RWPE2 (cell line): ENCODE measurements at regions not wholly inside any gene's neighbourhood (a gene's known extent, or its start where the extent isn't known, plus 50 kb on each side); places are given as distances from the start of the nearest gene placed in this dataset.

Source experiments
- ATAC-seq: fragments of 200-7000 bp; cut with Tn5 transposase; 3 replicates; pipeline ENCODE4 v1.9.1; 2021; ENCODE audit warnings: low read depth
- DNase-seq: peaks from one replicate; pipeline ENCODE4 v3.0.0-alpha.2; 2020; ENCODE audit warnings: low spot score
- H3K27ac ChIP-seq: fragments of 450-650 bp; 2 replicates; pipeline ENCODE4 v1.5.1; 2017; ENCODE audit warnings: mild to moderate bottlenecking; ENCODE audit not compliant: poor library complexity, severe bottlenecking
- H3K27me3 ChIP-seq: fragments of 250-450 bp; sonication (Bioruptor Pico); 2 replicates; pipeline ENCODE4 v1.5.1; 2021; ENCODE audit warnings: mild to moderate bottlenecking, moderate library complexity; ENCODE audit not compliant: insufficient read depth, poor library complexity, severe bottlenecking
- H3K36me3 ChIP-seq: fragments of 250-450 bp; sonication (Bioruptor Pico); 2 replicates; pipeline ENCODE4 v1.5.1; 2020; ENCODE audit warnings: low read depth, mild to moderate bottlenecking, moderate library complexity
- H3K4me1 ChIP-seq: fragments of 250-450 bp; sonication (Bioruptor Pico); 2 replicates; pipeline ENCODE4 v1.5.1; 2021; ENCODE audit warnings: mild to moderate bottlenecking, moderate library complexity; ENCODE audit not compliant: insufficient read depth, poor library complexity, severe bottlenecking
- H3K4me3 ChIP-seq: fragments of 250-450 bp; sonication (Bioruptor Pico); 2 replicates; pipeline ENCODE4 v1.5.1; 2021; ENCODE audit warnings: mild to moderate bottlenecking, moderate library complexity; ENCODE audit not compliant: severe bottlenecking
- H3K9me3 ChIP-seq: fragments of 250-450 bp; sonication (Bioruptor Pico); 2 replicates; pipeline ENCODE4 v1.5.1; 2021; ENCODE audit warnings: mild to moderate bottlenecking, moderate library complexity; ENCODE audit not compliant: severe bottlenecking
- TF ChIP-seq, protein P1 (sequence below): fragments of 450-650 bp; IDR thresholded peaks from one replicate; pipeline ENCODE4 v1.5.1; 2017; ENCODE audit warnings: mild to moderate bottlenecking, moderate library complexity; ENCODE audit not compliant: poor library complexity, severe bottlenecking

GRCh38 chr1:5394111-5394510, 598.1 kb downstream of the NPHP4 start:
- Histone ChIP-seq H3K4me3 (no peak overlapping the region), H3K4me1 (no peaks in the 10 kb centered on the region), H3K9me3 (no peaks in the 10 kb centered on the region), H3K27ac (no peak overlapping the region), H3K27me3 (no peaks in the 10 kb centered on the region), H3K36me3 (no peaks in the 10 kb centered on the region)
- ATAC-seq: no peak
- DNase-seq: peak; percentile 31
- TF ChIP-seq, protein P1, sequence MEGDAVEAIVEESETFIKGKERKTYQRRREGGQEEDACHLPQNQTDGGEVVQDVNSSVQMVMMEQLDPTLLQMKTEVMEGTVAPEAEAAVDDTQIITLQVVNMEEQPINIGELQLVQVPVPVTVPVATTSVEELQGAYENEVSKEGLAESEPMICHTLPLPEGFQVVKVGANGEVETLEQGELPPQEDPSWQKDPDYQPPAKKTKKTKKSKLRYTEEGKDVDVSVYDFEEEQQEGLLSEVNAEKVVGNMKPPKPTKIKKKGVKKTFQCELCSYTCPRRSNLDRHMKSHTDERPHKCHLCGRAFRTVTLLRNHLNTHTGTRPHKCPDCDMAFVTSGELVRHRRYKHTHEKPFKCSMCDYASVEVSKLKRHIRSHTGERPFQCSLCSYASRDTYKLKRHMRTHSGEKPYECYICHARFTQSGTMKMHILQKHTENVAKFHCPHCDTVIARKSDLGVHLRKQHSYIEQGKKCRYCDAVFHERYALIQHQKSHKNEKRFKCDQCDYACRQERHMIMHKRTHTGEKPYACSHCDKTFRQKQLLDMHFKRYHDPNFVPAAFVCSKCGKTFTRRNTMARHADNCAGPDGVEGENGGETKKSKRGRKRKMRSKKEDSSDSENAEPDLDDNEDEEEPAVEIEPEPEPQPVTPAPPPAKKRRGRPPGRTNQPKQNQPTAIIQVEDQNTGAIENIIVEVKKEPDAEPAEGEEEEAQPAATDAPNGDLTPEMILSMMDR: no peak

GRCh38 chr1:5393603-5394002, 598.6 kb downstream of the NPHP4 start:
- H3K27ac ChIP-seq: no peak overlapping the region
- no peaks in the 10 kb centered on the region for H3K4me1 ChIP-seq
- H3K36me3 ChIP-seq: no peaks in the 10 kb centered on the region
- H3K4me3 ChIP-seq: no peak overlapping the region
- ATAC-seq (no peak), DNase-seq (no peak)
- TF ChIP-seq, protein P1: no peak
- H3K27me3 ChIP-seq: no peaks in the 10 kb centered on the region
- no peaks in the 10 kb centered on the region for H3K9me3 ChIP-seq

DNA sequence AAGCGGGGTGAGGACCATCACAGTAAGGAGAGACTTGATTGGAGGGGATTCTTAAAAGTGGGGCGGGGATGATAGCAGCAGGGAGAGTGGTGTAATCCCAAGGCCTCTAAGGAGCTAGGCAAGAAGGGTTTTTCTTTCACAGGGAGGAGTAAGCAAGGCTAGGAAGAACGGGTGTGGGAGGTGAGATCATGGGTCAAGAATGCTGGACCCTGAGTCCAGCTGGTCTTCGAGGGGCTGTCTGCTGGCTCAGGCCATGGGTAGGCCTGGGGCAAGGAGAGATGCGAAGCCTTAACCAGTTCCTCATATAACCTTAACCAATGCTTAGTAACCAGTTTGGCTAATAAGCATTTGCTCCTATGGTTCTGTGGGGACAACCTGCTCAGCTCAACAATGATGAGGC, 599.1 kb downstream of the NPHP4 start:
- DNase-seq: no peak
- TF ChIP-seq, protein P1: no peak
- ATAC-seq: no peak
- Histone ChIP-seq H3K9me3 (no peaks in the 10 kb centered on the region), H3K36me3 (no peaks in the 10 kb centered on the region), H3K27me3 (no peaks in the 10 kb centered on the region), H3K4me3 (no peak overlapping the region), H3K4me1 (no peaks in the 10 kb centered on the region), H3K27ac (no peak overlapping the region)

- Histone ChIP-seq H3K4me3 (no peak overlapping the region), H3K9me3 (no peaks in the 10 kb centered on the region), H3K27ac (no peak overlapping the region), H3K4me1 (no peaks in the 10 kb centered on the region), H3K27me3 (no peaks in the 10 kb centered on the region), H3K36me3 (no peaks in the 10 kb centered on the region)
- TF ChIP-seq, protein P1: no peak
- ATAC-seq (no peak), DNase-seq (no peak)
These were observed 600.5 kb downstream of the NPHP4 start for GRCh38 chr1:5391725-5392124.

DNA sequence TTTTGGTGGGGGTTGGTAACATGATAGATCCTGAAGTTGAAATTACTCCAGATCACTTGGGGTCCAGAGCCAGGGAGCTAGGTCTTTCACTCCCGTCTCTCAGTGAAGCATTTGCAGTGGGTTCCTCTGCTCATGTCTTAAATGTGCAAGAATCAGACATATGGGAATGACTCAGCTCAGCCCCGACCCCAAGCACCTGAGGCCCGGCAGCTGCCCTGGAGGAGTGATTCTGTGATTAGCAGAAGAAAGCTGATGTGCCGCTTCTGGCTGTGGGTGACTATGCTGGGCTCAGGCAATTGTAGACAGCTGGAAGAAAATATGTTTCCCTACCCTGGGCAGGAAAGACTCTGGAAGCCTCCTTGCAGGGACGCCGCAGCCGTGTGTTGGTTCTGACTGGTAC, 601.7 kb downstream of the NPHP4 start:
- Histone ChIP-seq H3K4me3 (no peak overlapping the region), H3K9me3 (no peaks in the 10 kb centered on the region), H3K27me3 (no peaks in the 10 kb centered on the region), H3K27ac (no peak overlapping the region), H3K4me1 (no peaks in the 10 kb centered on the region), H3K36me3 (no peaks in the 10 kb centered on the region)
- TF ChIP-seq, protein P1: no peak
- no peak for DNase-seq
- ATAC-seq: no peak
